K562 (cell line): ENCODE measurements at regions not wholly inside any gene's neighbourhood (a gene's known extent, or its start where the extent isn't known, plus 50 kb on each side); places are given as distances from the start of the nearest gene placed in this dataset.

ENCODE experiments used
- ATAC-seq: fragments of 200-7000 bp; cut with Tn5 transposase; 3 replicates; pipeline ENCODE4 v1.9.1; 2020; ENCODE audit warnings: moderate library complexity
- BruUV-seq: library from RNA; stranded (reverse); fragments of 400-500 nt; replicated peaks from 2 replicates; lab custom pipeline; 2021; lab: Mats Ljungman, UMichigan
- CTCF ChIA-PET: fragments of 300-600 bp; formaldehyde crosslinking; extraction: SDS; loops from one replicate; lab custom pipeline; 2021; ENCODE audit warnings: low intra/inter-chr PET ratio; lab: Yijun Ruan, JAX
- POLR2A ChIA-PET: fragments of 300-600, 350-650 bp; sonication (Branson Sonifier 250); formaldehyde crosslinking; extraction: SDS; loops from one replicate; lab custom pipeline; 2021; ENCODE audit warnings: antibody characterized with exemption, inconsistent platforms; lab: Yijun Ruan, JAX
- DNase-seq, 4 experiments: peaks; one replicate each; pipeline versions ENCODE4 v3.0.0 to v3.0.0-alpha.2; 2011 to 2018; ENCODE audit warnings: low spot score in 3 of 4, mixed read lengths in 3 of 4; ENCODE audit errors: extremely low read depth in 1 of 4
- FAIRE-seq: peaks from 2 replicates; lab custom pipeline; 2011; peaks lifted over from hg19 to GRCh38; lab: Jason Lieb, UNC
- H2AFZ ChIP-seq: 2 replicates; pipeline ENCODE4 v1.6.0; 2011; ENCODE audit warnings: low read depth, low read length, control low read depth, inconsistent platforms
- H3K27ac ChIP-seq: fragments of 200-600 bp; 3 replicates; pipeline ENCODE4 v1.8.0; 2011; ENCODE audit warnings: low read depth, mild to moderate bottlenecking, control low read depth, inconsistent platforms, low read length, moderate library complexity, mixed read lengths; ENCODE audit errors: extremely low read depth
- H3K27me3 ChIP-seq, 2 experiments: fragments of 300-600 bp in 1 of 2; 2 replicates in 1 of 2; 3 replicates in 1 of 2; pipeline versions ENCODE4 v1.6.0 to v1.8.0; 2011; ENCODE audit warnings: inconsistent platforms in 2 of 2, low read length in 2 of 2, mild to moderate bottlenecking in 1 of 2, mixed read lengths in 1 of 2, moderate library complexity in 1 of 2; ENCODE audit not compliant: control insufficient read depth in 2 of 2, insufficient read depth in 2 of 2
- H3K36me3 ChIP-seq: fragments of 300-600 bp; 3 replicates; pipeline ENCODE4 v1.8.0; 2011; ENCODE audit warnings: mild to moderate bottlenecking, low read length, inconsistent platforms; ENCODE audit not compliant: control insufficient read depth, insufficient read depth
- H3K4me1 ChIP-seq, 2 experiments: fragments of 200-600 bp in 1 of 2; replicated peaks in 1 of 2; 2 replicates in 1 of 2; 3 replicates in 1 of 2; pipeline versions ENCODE4 v1.5.1 to v1.8.0; 2011; ENCODE audit warnings: inconsistent platforms in 2 of 2, low read length in 2 of 2, mild to moderate bottlenecking in 1 of 2, mixed read lengths in 1 of 2, moderate library complexity in 1 of 2; ENCODE audit not compliant: control insufficient read depth in 2 of 2, insufficient read depth in 2 of 2
- H3K4me2 ChIP-seq: 2 replicates; pipeline ENCODE4 v1.6.1; 2011; ENCODE audit warnings: low read length, control low read depth, inconsistent platforms, mixed read lengths; ENCODE audit not compliant: insufficient read depth
- H3K4me3 ChIP-seq: fragments of 200-600 bp; sonication (generic), shearing (Covaris generic); 2 replicates; pipeline ENCODE4 v1.5.1; 2016; ENCODE audit warnings: control low read depth, inconsistent platforms
- H3K79me2 ChIP-seq: fragments of 200-600 bp; 3 replicates; pipeline ENCODE4 v1.8.0; 2011; ENCODE audit warnings: low read length, inconsistent platforms; ENCODE audit not compliant: control insufficient read depth, insufficient read depth
- H3K9ac ChIP-seq, 2 experiments: 2 replicates each; pipeline versions ENCODE4 v1.6.0 to v1.6.1; 2011; ENCODE audit warnings: low read depth in 2 of 2, low read length in 2 of 2, control low read depth in 1 of 2, inconsistent platforms in 1 of 2, mild to moderate bottlenecking in 1 of 2, mixed read lengths in 1 of 2; ENCODE audit not compliant: insufficient read depth in 1 of 2
- H3K9me1 ChIP-seq: one replicate; pipeline ENCODE4 v1.6.0; 2011; ENCODE audit warnings: inconsistent platforms, mild to moderate bottlenecking, low read length, moderate library complexity; ENCODE audit not compliant: control insufficient read depth, insufficient read depth
- H3K9me3 ChIP-seq: replicated peaks from 2 replicates; pipeline ENCODE4 v1.5.1; 2011; ENCODE audit warnings: low read depth, low read length, inconsistent platforms; ENCODE audit not compliant: control insufficient read depth, insufficient read depth
- H4K20me1 ChIP-seq: replicated peaks from 2 replicates; pipeline ENCODE4 v1.6.1; 2011; ENCODE audit warnings: low read length, inconsistent platforms, mixed read lengths; ENCODE audit not compliant: control insufficient read depth, insufficient read depth
- BDP1 ChIP-seq: IDR thresholded peaks from 3 replicates; pipeline ENCODE4 v1.6.1; 2011; ENCODE audit not compliant: insufficient read length, insufficient read depth
- BRCA1 ChIP-seq, 2 experiments: fragments of 450-650 bp in 1 of 2; sonication (generic) in 1 of 2; formaldehyde crosslinking in 1 of 2; IDR thresholded peaks; 2 replicates each; pipeline versions ENCODE4 v1.5.0 to v1.6.1; 2017 to 2020; ENCODE audit warnings: mild to moderate bottlenecking in 1 of 2, missing genetic modification reagents in 1 of 2
- CREBBP ChIP-seq: IDR thresholded peaks from one replicate; pipeline ENCODE4 v1.6.1; 2012; ENCODE audit warnings: low read depth, mild to moderate bottlenecking, control low read depth, inconsistent platforms, low read length
- FIP1L1 ChIP-seq: fragments of 200-400 bp; formaldehyde crosslinking; IDR thresholded peaks from 2 replicates; pipeline ENCODE4 v1.6.1; 2018; ENCODE audit warnings: mild to moderate bottlenecking, low read depth, low read length; ENCODE audit not compliant: poor library complexity, severe bottlenecking
- GATA2 ChIP-seq: sonication (generic); formaldehyde crosslinking; IDR thresholded peaks from 2 replicates; pipeline ENCODE4 v1.4.0; 2020; ENCODE audit warnings: mild to moderate bottlenecking, missing genetic modification reagents
- HDAC2 ChIP-seq: fragments of 450-650 bp; IDR thresholded peaks from 2 replicates; pipeline ENCODE4 v1.6.1; 2016; ENCODE audit warnings: mild to moderate bottlenecking
- HNRNPH1 ChIP-seq: fragments of 200-400 bp; formaldehyde crosslinking; optimal IDR thresholded peaks from 2 replicates; pipeline ENCODE3; 2017; ENCODE audit warnings: low read depth, mild to moderate bottlenecking, low read length, moderate library complexity
- POLR2A ChIP-seq: fragments of 450-650 bp; conservative IDR thresholded peaks from 2 replicates; pipeline ENCODE4 v1.6.1; 2016
- RBM17 ChIP-seq: fragments of 200-400 bp; formaldehyde crosslinking; IDR thresholded peaks from 2 replicates; pipeline ENCODE4 v1.6.1; 2017; ENCODE audit warnings: low read depth, mild to moderate bottlenecking, low read length, borderline replicate concordance
- SLC30A9 ChIP-seq: fragments of 250-450 bp; sonication (Bioruptor Pico); IDR thresholded peaks from 2 replicates; pipeline ENCODE4 v1.8.0; 2022; ENCODE audit warnings: mild to moderate bottlenecking, moderate library complexity
- TAF9B ChIP-seq: fragments of 450-650 bp; IDR thresholded peaks from 2 replicates; pipeline ENCODE4 v1.6.1; 2018; ENCODE audit warnings: mild to moderate bottlenecking; ENCODE audit not compliant: partially characterized antibody
- U2AF1 ChIP-seq: fragments of 200-400 bp; formaldehyde crosslinking; optimal IDR thresholded peaks from 2 replicates; pipeline ENCODE3; 2017; ENCODE audit warnings: mild to moderate bottlenecking, low read depth, low read length, moderate library complexity
- ZNF143 ChIP-seq: sonication (generic); formaldehyde crosslinking; IDR thresholded peaks from 2 replicates; pipeline ENCODE4 v1.9.0; 2022; ENCODE audit warnings: mild to moderate bottlenecking, missing genetic modification reagents
- ZNF311 ChIP-seq: fragments of 250-450 bp; sonication (Bioruptor Pico); IDR thresholded peaks from 2 replicates; pipeline ENCODE4 v1.4.0; 2020; ENCODE audit warnings: mild to moderate bottlenecking, moderate library complexity
- ZNF57 ChIP-seq: fragments of 450-650 bp; formaldehyde crosslinking; IDR thresholded peaks from 2 replicates; pipeline ENCODE4 v1.4.0; 2020; ENCODE audit warnings: mild to moderate bottlenecking, moderate library complexity
- ZNF707 ChIP-seq: fragments of 250-450 bp; sonication (Bioruptor Pico); conservative IDR thresholded peaks from 2 replicates; pipeline ENCODE4 v1.8.0; 2022; ENCODE audit warnings: inconsistent platforms, mild to moderate bottlenecking, moderate library complexity
- ZNF75A ChIP-seq: fragments of 450-650 bp; formaldehyde crosslinking; IDR thresholded peaks from 2 replicates; pipeline ENCODE4 v1.4.0; 2020; ENCODE audit warnings: mild to moderate bottlenecking
- ZNF764 ChIP-seq: fragments of 250-450 bp; sonication (Bioruptor Pico); IDR thresholded peaks from 2 replicates; pipeline ENCODE4 v1.4.0; 2020; ENCODE audit warnings: low read depth, mild to moderate bottlenecking, moderate library complexity
- ZNF79 ChIP-seq: fragments of 250-450 bp; sonication (Bioruptor Pico); IDR thresholded peaks from 2 replicates; pipeline ENCODE4 v1.4.0; 2020; ENCODE audit warnings: low read depth, mild to moderate bottlenecking, moderate library complexity
- WGBS: fragments of 100-300 bp; shearing (Covaris generic); methylation state at CpG from one replicate; pipeline ENCODE4 v1.1.6; 2016; ENCODE audit warnings: low coverage, mixed read lengths; ENCODE audit not compliant: insufficient coverage; ENCODE audit errors: missing lambda C conversion rate; 5-methylcytosine and 5-hydroxymethylcytosine counted together
- in situ Hi-C: fragments of 300-500 bp; cut with MboI; formaldehyde crosslinking; loops from 4 replicates; pipeline ENCODE4 v1.15.0; 2018; ENCODE audit warnings: inconsistent platforms, mixed read lengths
- intact Hi-C: fragments of 100-400 bp; cut with micrococcal nuclease; formaldehyde crosslinking; loops from 2 replicates; pipeline ENCODE4 v1.14.2; 2022
- TF ChIP-seq, protein P1 (sequence below): fragments of 250-450 bp; sonication (Bioruptor Pico); IDR thresholded peaks from 2 replicates; pipeline ENCODE4 v1.4.0; 2020; ENCODE audit warnings: mild to moderate bottlenecking
- TF ChIP-seq, protein P2 (sequence below): fragments of 450-650 bp; IDR thresholded peaks from 2 replicates; pipeline ENCODE4 v1.6.1; 2016; ENCODE audit warnings: mild to moderate bottlenecking

DNA sequence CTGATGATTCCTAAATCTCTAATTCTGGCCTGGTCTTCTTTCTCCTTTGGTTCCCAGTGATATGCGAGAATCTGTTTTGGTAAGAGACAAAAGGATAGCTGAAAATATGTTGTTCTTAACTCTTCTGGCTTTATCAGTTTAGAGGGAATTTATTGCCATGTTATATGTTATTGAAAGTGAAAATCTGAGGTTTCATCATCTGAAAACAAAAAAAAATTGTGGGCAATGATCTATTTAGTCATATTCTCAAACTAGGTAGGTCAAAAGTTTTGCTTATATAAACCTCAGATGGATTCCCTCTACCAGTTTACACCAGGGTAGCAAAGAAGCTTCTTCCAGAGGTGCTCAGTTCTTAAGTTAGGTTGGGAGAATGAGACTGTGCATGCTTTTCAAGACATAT is 103.6 kb downstream of the ITM2A start (continued):
- TF ChIP-seq RBM17 (no peak), SLC30A9 (CRISPR knock-in tag) (no peak), ZNF79 (CRISPR knock-in tag) (no peak)

DNA sequence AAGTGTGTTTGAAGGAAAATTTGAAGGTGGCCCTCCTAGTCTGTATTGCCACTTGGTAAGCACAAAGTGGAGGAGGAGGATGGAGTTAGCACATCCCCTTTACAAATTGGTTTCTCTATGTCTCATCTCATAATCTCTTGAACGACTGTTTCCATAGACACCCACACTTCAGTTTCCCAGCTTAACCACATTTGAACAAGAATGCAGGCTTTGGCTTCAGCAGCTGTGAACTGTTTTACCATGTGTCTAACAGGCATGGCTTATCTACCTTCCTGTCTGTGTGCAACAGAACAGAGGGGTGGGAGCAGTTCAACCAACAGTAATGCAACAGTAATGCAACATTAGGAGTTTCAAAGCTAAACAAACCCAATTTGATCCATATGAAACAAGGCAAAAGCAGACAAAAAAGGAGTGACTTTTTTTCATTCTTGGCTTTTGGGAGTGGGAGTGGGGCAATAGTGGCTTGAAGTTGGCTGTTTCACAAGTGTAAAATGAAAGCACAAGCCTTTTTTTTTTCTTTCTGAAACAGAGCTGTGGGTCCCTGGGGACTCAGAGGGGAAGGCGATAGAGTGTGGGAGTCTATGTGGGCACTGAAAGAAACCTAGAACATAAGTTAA is 108.0 kb downstream of the ITM2A start:
- FAIRE-seq (no peak), DNase-seq (no peak), ATAC-seq (no peak)
- no peak overlapping the region for H3K4me2 ChIP-seq
- WGBS, result 0% methylated on average over 2 of the region's 2 CpGs
- H3K27me3 ChIP-seq, result no peaks in the 10 kb centered on the region
- H3K4me3 ChIP-seq, result no peak overlapping the region
- no peaks in the 10 kb centered on the region for H3K79me2 ChIP-seq
- H3K9ac ChIP-seq, result no peak overlapping the region
- H3K9me1 ChIP-seq, result no peaks in the 10 kb centered on the region
- no peaks in the 10 kb centered on the region for H4K20me1 ChIP-seq
- H3K27ac ChIP-seq, result no peak overlapping the region
- BruUV-seq, result no TSS peak
- ChIA-PET CTCF (no interaction called here), POLR2A (no interaction called here)
- TF ChIP-seq HNRNPH1 (no peak), ZNF75A (no peak), GATA2 (CRISPR knock-in tag) (no peak), POLR2A (no peak), TAF9B (no peak), U2AF1 (no peak), FIP1L1 (no peak), BDP1 (no peak), HDAC2 (no peak), CREBBP (no peak), BRCA1 (IDR thresholded peaks at IDR 0.05) (no peak), BRCA1 (CRISPR knock-in tag; IDR thresholded peaks at IDR 0.05) (no peak), ZNF707 (CRISPR knock-in tag) (no peak), ZNF143 (CRISPR knock-in tag) (no peak), ZNF764 (CRISPR knock-in tag) (no peak), ZNF57 (no peak), ZNF311 (no peak)
- TF ChIP-seq, protein P1, sequence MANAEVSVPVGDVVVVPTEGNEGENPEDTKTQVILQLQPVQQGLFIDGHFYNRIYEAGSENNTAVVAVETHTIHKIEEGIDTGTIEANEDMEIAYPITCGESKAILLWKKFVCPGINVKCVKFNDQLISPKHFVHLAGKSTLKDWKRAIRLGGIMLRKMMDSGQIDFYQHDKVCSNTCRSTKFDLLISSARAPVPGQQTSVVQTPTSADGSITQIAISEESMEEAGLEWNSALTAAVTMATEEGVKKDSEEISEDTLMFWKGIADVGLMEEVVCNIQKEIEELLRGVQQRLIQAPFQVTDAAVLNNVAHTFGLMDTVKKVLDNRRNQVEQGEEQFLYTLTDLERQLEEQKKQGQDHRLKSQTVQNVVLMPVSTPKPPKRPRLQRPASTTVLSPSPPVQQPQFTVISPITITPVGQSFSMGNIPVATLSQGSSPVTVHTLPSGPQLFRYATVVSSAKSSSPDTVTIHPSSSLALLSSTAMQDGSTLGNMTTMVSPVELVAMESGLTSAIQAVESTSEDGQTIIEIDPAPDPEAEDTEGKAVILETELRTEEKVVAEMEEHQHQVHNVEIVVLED (CRISPR knock-in tag), result no peak
- TF ChIP-seq, protein P2, sequence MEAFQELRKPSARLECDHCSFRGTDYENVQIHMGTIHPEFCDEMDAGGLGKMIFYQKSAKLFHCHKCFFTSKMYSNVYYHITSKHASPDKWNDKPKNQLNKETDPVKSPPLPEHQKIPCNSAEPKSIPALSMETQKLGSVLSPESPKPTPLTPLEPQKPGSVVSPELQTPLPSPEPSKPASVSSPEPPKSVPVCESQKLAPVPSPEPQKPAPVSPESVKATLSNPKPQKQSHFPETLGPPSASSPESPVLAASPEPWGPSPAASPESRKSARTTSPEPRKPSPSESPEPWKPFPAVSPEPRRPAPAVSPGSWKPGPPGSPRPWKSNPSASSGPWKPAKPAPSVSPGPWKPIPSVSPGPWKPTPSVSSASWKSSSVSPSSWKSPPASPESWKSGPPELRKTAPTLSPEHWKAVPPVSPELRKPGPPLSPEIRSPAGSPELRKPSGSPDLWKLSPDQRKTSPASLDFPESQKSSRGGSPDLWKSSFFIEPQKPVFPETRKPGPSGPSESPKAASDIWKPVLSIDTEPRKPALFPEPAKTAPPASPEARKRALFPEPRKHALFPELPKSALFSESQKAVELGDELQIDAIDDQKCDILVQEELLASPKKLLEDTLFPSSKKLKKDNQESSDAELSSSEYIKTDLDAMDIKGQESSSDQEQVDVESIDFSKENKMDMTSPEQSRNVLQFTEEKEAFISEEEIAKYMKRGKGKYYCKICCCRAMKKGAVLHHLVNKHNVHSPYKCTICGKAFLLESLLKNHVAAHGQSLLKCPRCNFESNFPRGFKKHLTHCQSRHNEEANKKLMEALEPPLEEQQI, result no peak
- no peaks in the 10 kb centered on the region for H3K9me3 ChIP-seq
- no peak overlapping the region for H2AFZ ChIP-seq
- no peaks in the 10 kb centered on the region for H3K4me1 ChIP-seq
- no peaks in the 10 kb centered on the region for H3K36me3 ChIP-seq
- intact Hi-C loops, result no loop called here
- in situ Hi-C loops, result no loop called here
